ENCODE measurements at regions not wholly inside any gene's neighbourhood (a gene's known extent, or its start where the extent isn't known, plus 50 kb on each side); places are given as distances from the start of the nearest gene placed in this dataset.

DNA sequence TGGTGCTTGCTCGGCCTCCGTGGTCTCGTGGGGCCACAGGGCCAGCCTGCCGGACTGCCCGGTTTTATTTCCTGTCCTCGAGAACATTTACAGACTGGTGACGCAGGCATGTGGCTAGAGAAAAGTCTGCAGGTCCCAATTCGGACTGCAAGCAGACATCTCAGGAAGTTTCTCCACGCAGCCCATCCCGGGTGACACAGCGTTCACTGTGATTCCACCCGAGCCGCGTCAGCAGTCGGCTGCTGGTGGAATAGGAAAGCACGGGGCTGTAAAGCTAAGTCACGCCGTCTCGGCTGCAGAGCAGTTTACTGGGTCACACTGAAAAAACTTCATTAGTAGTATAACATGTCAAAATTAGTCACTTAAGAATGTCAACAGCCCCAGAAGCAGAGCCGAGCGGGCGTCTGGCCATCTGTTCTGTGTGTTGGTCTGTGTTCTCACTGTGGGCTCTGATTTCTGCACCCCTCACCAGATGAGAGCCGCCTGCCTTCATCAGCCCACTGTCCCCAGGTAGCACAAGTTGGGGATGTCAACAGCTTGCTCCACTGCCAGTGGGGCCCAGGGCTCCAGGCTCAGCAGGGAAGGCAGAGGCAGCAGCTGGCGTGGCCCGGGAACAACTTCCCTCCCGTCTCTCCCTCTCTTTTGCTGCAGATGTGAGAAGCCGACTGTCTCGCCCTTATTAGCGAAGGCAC, 363.7 kb downstream of the IRX2 start:
- no peak for TF ChIP-seq POLR2A (IDR thresholded peaks at IDR 0.05)
- TF ChIP-seq CTCF (IDR thresholded peaks at IDR 0.05), result no peak
- intact Hi-C loops (cut with DNase I), result no loop called here
- Histone ChIP-seq H3K27me3 (no peaks in the 10 kb centered on the region), H3K4me3 (no peak overlapping the region), H3K4me1 (no peaks in the 10 kb centered on the region), H3K9me3 (no peaks in the 10 kb centered on the region), H3K36me3 (replicated peaks in 1 of 2; ENCODE audit: insufficient read depth in 1 of 2, low read depth in 2 of 2) (no peaks in the 10 kb centered on the region), H3K27ac (no peak overlapping the region)
- WGBS, 2 donors, result 24 to 39% methylated on average over 16 to 29 of the region's 29 CpGs
- no peak for DNase-seq
- no peak for ATAC-seq

- Histone ChIP-seq H3K27me3 (no peaks in the 10 kb centered on the region), H3K4me3 (no peak overlapping the region), H3K36me3 (replicated peaks in 1 of 2; ENCODE audit: insufficient read depth in 1 of 2, low read depth in 2 of 2) (no peaks in the 10 kb centered on the region), H3K9me3 (no peaks in the 10 kb centered on the region), H3K27ac (no peak overlapping the region), H3K4me1 (no peaks in the 10 kb centered on the region)
- DNase-seq (no peak), ATAC-seq (no peak)
- intact Hi-C loops (cut with DNase I), result no loop called here
- TF ChIP-seq POLR2A (IDR thresholded peaks at IDR 0.05), result no peak
- WGBS, 2 donors, result 67 to 69% methylated on average over 8 to 11 of the region's 11 CpGs
These were observed 364.2 kb downstream of the IRX2 start for GRCh38 chr5:2387250-2387633.

DNA sequence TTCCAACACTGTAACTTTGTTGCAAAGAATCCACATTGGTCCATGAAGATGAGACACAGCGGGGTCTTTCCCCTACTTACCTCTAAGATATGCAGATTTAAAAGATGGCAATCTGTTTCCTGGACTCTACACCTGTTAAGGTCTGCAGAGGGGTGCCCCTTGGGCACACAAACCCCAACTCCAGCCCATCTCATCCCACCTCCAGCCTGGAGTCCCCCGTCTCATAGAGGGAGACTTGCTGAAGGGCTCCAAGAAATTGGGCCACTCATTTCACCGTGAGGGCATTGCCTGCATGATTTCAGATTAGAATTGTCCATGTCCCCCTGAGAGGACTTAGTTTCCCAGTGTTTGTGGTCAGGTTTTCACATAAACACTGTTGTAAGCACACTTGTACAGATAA, 365.7 kb downstream of the IRX2 start:
- no peaks in the 10 kb centered on the region for H3K4me1 ChIP-seq
- 36 to 53% methylated on average over 3 of the region's 3 CpGs for WGBS, 2 donors
- no peak overlapping the region for H3K4me3 ChIP-seq
- DNase-seq, result no peak
- H3K36me3 ChIP-seq (replicated peaks in 1 of 2; ENCODE audit: insufficient read depth in 1 of 2, low read depth in 2 of 2), result no peaks in the 10 kb centered on the region
- no peaks in the 10 kb centered on the region for H3K9me3 ChIP-seq
- no peak overlapping the region for H3K27ac ChIP-seq
- no peak for ATAC-seq
- intact Hi-C loops (cut with DNase I), result no loop called here
- no peaks in the 10 kb centered on the region for H3K27me3 ChIP-seq
- TF ChIP-seq POLR2A (IDR thresholded peaks at IDR 0.05), result no peak
- TF ChIP-seq CTCF (IDR thresholded peaks at IDR 0.05), result no peak

- Histone ChIP-seq H3K27ac (no peak overlapping the region), H3K36me3 (replicated peaks in 1 of 2; ENCODE audit: insufficient read depth in 1 of 2, low read depth in 2 of 2) (no peaks in the 10 kb centered on the region), H3K9me3 (no peaks in the 10 kb centered on the region), H3K27me3 (no peaks in the 10 kb centered on the region), H3K4me3 (no peak overlapping the region), H3K4me1 (no peaks in the 10 kb centered on the region)
- ATAC-seq, result no peak
- no peak for DNase-seq
- TF ChIP-seq POLR2A (IDR thresholded peaks at IDR 0.05) (no peak), CTCF (IDR thresholded peaks at IDR 0.05) (no peak)
- intact Hi-C loops (cut with DNase I), result no loop called here
- 52 to 54% methylated on average over 6 to 8 of the region's 10 CpGs for WGBS, 2 donors
These were observed 367.8 kb downstream of the IRX2 start for GRCh38 chr5:2383698-2384065.

GRCh38 chr5:2382776-2383697, 368.4 kb downstream of the IRX2 start:
- no peaks in the 10 kb centered on the region for H3K36me3 ChIP-seq (replicated peaks in 1 of 2; ENCODE audit: insufficient read depth in 1 of 2, low read depth in 2 of 2)
- no peak for TF ChIP-seq POLR2A (IDR thresholded peaks at IDR 0.05)
- no peak for TF ChIP-seq CTCF (IDR thresholded peaks at IDR 0.05)
- DNase-seq, result no peak

More at GRCh38 chr5:2382776-2383697, 368.4 kb downstream of the IRX2 start:
- 49 to 52% methylated on average over 13 to 20 of the region's 20 CpGs for WGBS, 2 donors
- no peaks in the 10 kb centered on the region for H3K4me1 ChIP-seq
- no peak overlapping the region for H3K27ac ChIP-seq
- H3K9me3 ChIP-seq, result no peaks in the 10 kb centered on the region
- H3K4me3 ChIP-seq, result no peak overlapping the region
- intact Hi-C loops (cut with DNase I), result no loop called here
- no peak for ATAC-seq
- no peaks in the 10 kb centered on the region for H3K27me3 ChIP-seq

Data from body of pancreas (tissue), 4 donors.